Ovary (tissue), 3 donors: ENCODE measurements at regions not wholly inside any gene's neighbourhood (a gene's known extent, or its start where the extent isn't known, plus 50 kb on each side); places are given as distances from the start of the nearest gene placed in this dataset.

Experiments used
- CTCF ChIP-seq, 3 donors: fragments of 450-650 bp in 2 of 3; fragments of 200-600 bp in 1 of 3; IDR thresholded peaks; one replicate each; pipeline versions ENCODE4 v1.5.1 to v1.8.0; 2016 to 2022; ENCODE audit warnings: antibody characterized with exemption in 3 of 3, mild to moderate bottlenecking in 1 of 3
- EP300 ChIP-seq: sonication (generic); formaldehyde crosslinking; IDR thresholded peaks from one replicate; pipeline ENCODE4 v1.6.1; 2017; ENCODE audit warnings: antibody characterized with exemption
- POLR2A ChIP-seq: fragments of 450-650 bp; IDR thresholded peaks from one replicate; pipeline ENCODE4 v1.6.1; 2017; ENCODE audit warnings: antibody characterized with exemption, mild to moderate bottlenecking, moderate library complexity
- donor health status: DM: no; HTN: no; CAD: no.

DNA sequence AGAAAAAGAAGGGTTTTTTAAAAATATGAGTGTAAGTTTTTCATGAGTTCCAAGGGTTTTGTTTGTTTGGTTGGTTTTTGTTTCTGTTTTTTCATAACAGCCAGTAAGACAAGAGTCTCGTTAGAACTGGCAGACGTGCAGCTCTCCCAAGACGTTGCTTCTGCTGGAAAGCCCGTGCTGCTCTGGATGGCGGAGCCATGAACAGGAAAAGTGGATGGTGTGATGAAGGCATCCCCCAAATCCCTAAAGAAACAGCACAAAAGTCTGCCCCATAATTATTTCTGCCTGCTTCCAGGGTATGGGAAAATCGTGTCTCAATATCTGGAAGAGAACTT is 157.9 kb upstream of the BACE2 start:
- TF ChIP-seq POLR2A (no peak), CTCF (IDR thresholded peaks at IDR 0.05) (no peak), EP300 (no peak)
